CD14-positive monocyte (primary cell): ENCODE measurements at regions not wholly inside any gene's neighbourhood (a gene's known extent, or its start where the extent isn't known, plus 50 kb on each side); places are given as distances from the start of the nearest gene placed in this dataset.

Experiments used
- DNase-seq, 3 donors: peaks; one replicate each; pipeline ENCODE4 v3.0.0-alpha.2; 2011 to 2022
- H2AFZ ChIP-seq: 2 replicates; pipeline ENCODE4 v1.6.0; 2012; ENCODE audit warnings: mild to moderate bottlenecking, low read depth, low read length, inconsistent platforms; ENCODE audit not compliant: insufficient read depth, poor library complexity, severe bottlenecking
- H3K27ac ChIP-seq, 2 donors: 1 replicate in 1 of 2; 2 replicates in 1 of 2; pipeline ENCODE4 v1.5.1; 2012 to 2013; ENCODE audit warnings: low read length in 2 of 2, control low read depth in 1 of 2, inconsistent platforms in 1 of 2, low read depth in 1 of 2, mild to moderate bottlenecking in 1 of 2
- H3K27me3 ChIP-seq, 2 donors: one replicate each; pipeline versions ENCODE4 v1.6.0 to v1.6.1; 2011 to 2013; ENCODE audit warnings: low read length in 2 of 2; ENCODE audit not compliant: control insufficient read depth in 2 of 2, insufficient read depth in 2 of 2
- H3K36me3 ChIP-seq, 2 donors: replicated peaks in 1 of 2; 1 replicate in 1 of 2; 2 replicates in 1 of 2; pipeline versions ENCODE4 v1.5.1 to v1.6.1; 2012 to 2013; ENCODE audit warnings: low read length in 2 of 2, control low read depth in 1 of 2, inconsistent platforms in 1 of 2, mild to moderate bottlenecking in 1 of 2; ENCODE audit not compliant: insufficient read depth in 2 of 2, control insufficient read depth in 1 of 2
- H3K4me1 ChIP-seq, 2 donors: 1 replicate in 1 of 2; 2 replicates in 1 of 2; pipeline versions ENCODE4 v1.5.1 to v1.6.1; 2012 to 2013; ENCODE audit warnings: low read length in 2 of 2, control low read depth in 1 of 2, inconsistent platforms in 1 of 2, mild to moderate bottlenecking in 1 of 2, moderate library complexity in 1 of 2; ENCODE audit not compliant: insufficient read depth in 2 of 2, control insufficient read depth in 1 of 2
- H3K4me2 ChIP-seq: replicated peaks from 2 replicates; pipeline ENCODE3; 2012; ENCODE audit warnings: low read length, moderate library complexity, mild to moderate bottlenecking; ENCODE audit not compliant: poor library complexity, severe bottlenecking; ENCODE audit errors: extremely low read depth
- H3K4me3 ChIP-seq, 3 experiments: fragments of 200-600 bp in 1 of 3; sonication (generic) in 1 of 3; replicated peaks in 1 of 3; 1 replicate in 2 of 3; 2 replicates in 1 of 3; pipeline ENCODE4 v1.5.1; 2011 to 2013; ENCODE audit warnings: low read length in 3 of 3, mild to moderate bottlenecking in 3 of 3, control low read depth in 2 of 3, low read depth in 2 of 3, inconsistent platforms in 1 of 3, moderate library complexity in 1 of 3
- H3K79me2 ChIP-seq: 2 replicates; pipeline ENCODE4 v1.6.0; 2012; ENCODE audit warnings: mild to moderate bottlenecking, control low read depth, inconsistent platforms, low read length, moderate library complexity; ENCODE audit not compliant: insufficient read depth
- H3K9ac ChIP-seq: 2 replicates; pipeline ENCODE4 v1.6.0; 2017; ENCODE audit warnings: low read length, mild to moderate bottlenecking; ENCODE audit not compliant: insufficient read depth, poor library complexity, severe bottlenecking
- H3K9me3 ChIP-seq, 2 donors: replicated peaks in 1 of 2; 1 replicate in 1 of 2; 2 replicates in 1 of 2; pipeline versions ENCODE4 v1.5.1 to v1.6.1; 2012 to 2013; ENCODE audit warnings: low read length in 2 of 2, control low read depth in 1 of 2; ENCODE audit not compliant: control insufficient read depth in 1 of 2, insufficient read depth in 1 of 2
- H4K20me1 ChIP-seq: 2 replicates; pipeline ENCODE4 v1.6.0; 2012; ENCODE audit warnings: mild to moderate bottlenecking, low read length, control low read depth, moderate library complexity; ENCODE audit not compliant: insufficient read depth
- H3K27ac Mint-ChIP-seq, 7 donors: one replicate each; pipeline ENCODE4 v1.8.0; 2020; ENCODE audit warnings: mild to moderate bottlenecking in 7 of 7, mixed read lengths in 7 of 7, moderate library complexity in 6 of 7, inconsistent platforms in 2 of 7
- H3K27me3 Mint-ChIP-seq, 3 donors: one replicate each; pipeline ENCODE4 v1.8.0; 2021 to 2022; ENCODE audit warnings: low read depth in 3 of 3, mild to moderate bottlenecking in 3 of 3, mixed read lengths in 3 of 3, moderate library complexity in 3 of 3, inconsistent platforms in 1 of 3
- H3K36me3 Mint-ChIP-seq, 2 donors: one replicate each; pipeline ENCODE4 v1.8.0; 2020; ENCODE audit warnings: mixed read lengths in 2 of 2, inconsistent platforms in 1 of 2, mild to moderate bottlenecking in 1 of 2
- H3K4me1 Mint-ChIP-seq: one replicate; pipeline ENCODE4 v1.8.0; 2020; ENCODE audit warnings: mild to moderate bottlenecking, mixed read lengths
- H3K4me3 Mint-ChIP-seq, 2 donors: one replicate each; pipeline ENCODE4 v1.8.0; 2020; ENCODE audit warnings: mild to moderate bottlenecking in 2 of 2, mixed read lengths in 2 of 2, moderate library complexity in 1 of 2
- H3K9me3 Mint-ChIP-seq, 7 donors: one replicate each; pipeline ENCODE4 v1.8.0; 2020 to 2022; ENCODE audit warnings: mixed read lengths in 7 of 7, mild to moderate bottlenecking in 6 of 7, moderate library complexity in 6 of 7, inconsistent platforms in 2 of 7
- CTCF ChIP-seq: fragments of 200-600 bp; IDR thresholded peaks from one replicate; pipeline ENCODE4 v1.8.0; 2022; ENCODE audit warnings: antibody characterized with exemption, mild to moderate bottlenecking
- WGBS: methylation state at CpG from one replicate; pipeline ENCODE4 v1.1.5; 2013; ENCODE audit warnings: missing lambda C conversion rate; ENCODE audit not compliant: insufficient coverage; 5-methylcytosine and 5-hydroxymethylcytosine counted together
- intact Hi-C, 2 donors: fragments of 100-400 bp; cut with micrococcal nuclease; formaldehyde crosslinking; loops; one replicate each; pipeline versions ENCODE4 v1.15.0 to v1.15.1; 2023

GRCh38 chr11:111045874-111046273 lies 199.7 kb upstream of the POU2AF2 start:
- no peaks in the 10 kb centered on the region for H3K36me3 ChIP-seq
- no peak for TF ChIP-seq CTCF
- Mint-ChIP-seq H3K27me3 (peaks cover 0 to 4% (median 3%) of the 10 kb centered on the region in 3 donors), H3K27ac (no peak overlapping the region), H3K9me3 (peaks cover 0 to 2% (median 0%) of the 10 kb centered on the region in 7 donors), H3K4me3 (no peak overlapping the region), H3K36me3 (no peaks in the 10 kb centered on the region), H3K4me1 (peaks cover 10% of the 10 kb centered on the region)
- 100% methylated on average over 1 of the region's 1 CpG for whole genome bisulfite sequencing
- H3K27me3 ChIP-seq = no peaks in the 10 kb centered on the region
- H3K4me1 ChIP-seq = peaks cover 6% of the 10 kb centered on the region in 2 donors
- no peak for DNase-seq
- no peaks in the 10 kb centered on the region for H3K79me2 ChIP-seq
- H3K9ac ChIP-seq = no peak overlapping the region
- H3K4me2 ChIP-seq = no peak overlapping the region
- no peaks in the 10 kb centered on the region for H3K9me3 ChIP-seq
- no peaks in the 10 kb centered on the region for H4K20me1 ChIP-seq
- H3K27ac ChIP-seq = no peak overlapping the region
- H3K4me3 ChIP-seq = no peak overlapping the region
- no peak overlapping the region for H2AFZ ChIP-seq
- intact Hi-C loops = no loop called here

GRCh38 chr11:111045407-111045803 lies 200.1 kb upstream of the POU2AF2 start:
- Histone ChIP-seq H3K4me3 (no peak overlapping the region), H3K27ac (no peak overlapping the region), H3K4me1 (peaks cover 6% of the 10 kb centered on the region in 2 donors), H3K4me2 (no peak overlapping the region), H2AFZ (no peak overlapping the region), H4K20me1 (no peaks in the 10 kb centered on the region), H3K79me2 (no peaks in the 10 kb centered on the region), H3K27me3 (no peaks in the 10 kb centered on the region), H3K9ac (no peak overlapping the region), H3K36me3 (no peaks in the 10 kb centered on the region), H3K9me3 (no peaks in the 10 kb centered on the region)
- Mint-ChIP-seq H3K27me3 (peaks cover 0 to 4% (median 3%) of the 10 kb centered on the region in 3 donors), H3K9me3 (peaks cover 0 to 2% (median 0%) of the 10 kb centered on the region in 7 donors), H3K4me3 (no peak overlapping the region), H3K36me3 (no peaks in the 10 kb centered on the region), H3K27ac (no peak overlapping the region), H3K4me1 (peaks cover 10% of the 10 kb centered on the region)
- TF ChIP-seq CTCF = no peak
- no peak for DNase-seq
- intact Hi-C loops = no loop called here
